ENCODE measurements at regions not wholly inside any gene's neighbourhood (a gene's known extent, or its start where the extent isn't known, plus 50 kb on each side); places are given as distances from the start of the nearest gene placed in this dataset.
"Not testable (repeated sequence)": the region's sequence is repeated elsewhere in the genome, so short reads cannot be mapped to it uniquely, and the experiment has no call there.

GRCh38 chr14:38973083-38973700, 129.8 kb downstream of the SEC23A start:
- DNase-seq (ENCODE audit: low spot score): no peak

- DNase-seq (ENCODE audit: low spot score): no peak
These were observed 130.5 kb downstream of the SEC23A start for GRCh38 chr14:38972511-38972910.

- DNase-seq (ENCODE audit: low spot score): no peak
These were observed 131.6 kb downstream of the SEC23A start for GRCh38 chr14:38971258-38971921.

GRCh38 chr14:38964630-38965029, 138.4 kb downstream of the SEC23A start:
- DNase-seq (ENCODE audit: low spot score): no peak

- DNase-seq (ENCODE audit: low spot score): no peak
These were observed 142.0 kb downstream of the SEC23A start for GRCh38 chr14:38960946-38961531.

GRCh38 chr14:38959021-38959420, 144.0 kb downstream of the SEC23A start:
- DNase-seq (ENCODE audit: low spot score): no peak

GRCh38 chr14:38958589-38958988, 144.4 kb downstream of the SEC23A start:
- DNase-seq (ENCODE audit: low spot score): no peak

- no peak for DNase-seq (ENCODE audit: low spot score)
These were observed 151.6 kb downstream of the SEC23A start for GRCh38 chr14:38951451-38951850.

GRCh38 chr14:38950676-38951075, 152.4 kb downstream of the SEC23A start:
- no peak for DNase-seq (ENCODE audit: low spot score)

GRCh38 chr14:38948576-38948975, 154.5 kb downstream of the SEC23A start:
- DNase-seq (ENCODE audit: low spot score): no peak

GRCh38 chr14:38948171-38948570, 154.9 kb downstream of the SEC23A start:
- DNase-seq (ENCODE audit: low spot score): no peak

- DNase-seq (ENCODE audit: low spot score): no peak
These were observed 155.7 kb downstream of the SEC23A start for GRCh38 chr14:38947343-38947742.

GRCh38 chr14:38944691-38945090, 158.3 kb downstream of the SEC23A start:
- DNase-seq (ENCODE audit: low spot score): no peak

GRCh38 chr14:38941488-38941887, 161.5 kb downstream of the SEC23A start:
- DNase-seq (ENCODE audit: low spot score): no peak

GRCh38 chr14:38932653-38933000, 170.4 kb downstream of the SEC23A start:
- DNase-seq (ENCODE audit: low spot score): not testable (repeated sequence)

- DNase-seq (ENCODE audit: low spot score): no peak
These were observed 170.9 kb downstream of the SEC23A start for GRCh38 chr14:38931969-38932652.

- no peak for DNase-seq (ENCODE audit: low spot score)
These were observed 172.1 kb downstream of the SEC23A start for GRCh38 chr14:38930898-38931297.

- DNase-seq (ENCODE audit: low spot score): no peak
These were observed 173.0 kb downstream of the SEC23A start for GRCh38 chr14:38930022-38930421.

- DNase-seq (ENCODE audit: low spot score): no peak
These were observed 173.6 kb downstream of the SEC23A start for GRCh38 chr14:38929416-38929815.

- DNase-seq (ENCODE audit: low spot score): not testable (repeated sequence)
These were observed 181.1 kb downstream of the SEC23A start for GRCh38 chr14:38921893-38922292.

- DNase-seq (ENCODE audit: low spot score): no peak
These were observed 187.9 kb downstream of the SEC23A start for GRCh38 chr14:38915125-38915524.

GRCh38 chr14:38910092-38910491, 192.9 kb downstream of the SEC23A start:
- DNase-seq (ENCODE audit: low spot score): no peak

- no peak for DNase-seq (ENCODE audit: low spot score)
These were observed 198.1 kb downstream of the SEC23A start for GRCh38 chr14:38904959-38905358.
